ENCODE measurements at regions not wholly inside any gene's neighbourhood (a gene's known extent, or its start where the extent isn't known, plus 50 kb on each side); places are given as distances from the start of the nearest gene placed in this dataset.

- TF ChIP-seq POLR2A (IDR thresholded peaks at IDR 0.05) (no peak), CTCF (IDR thresholded peaks at IDR 0.05) (no peak)
- Histone ChIP-seq H3K27ac (no peak overlapping the region), H3K27me3 (no peaks in the 10 kb centered on the region), H3K36me3 (no peaks in the 10 kb centered on the region), H3K4me3 (no peak overlapping the region), H3K4me1 (peaks cover 0 to 6% (median 0%) of the 10 kb centered on the region in 4 donors), H3K9me3 (no peaks in the 10 kb centered on the region)
- DNase-seq = no peak
Measured at GRCh38 chr9:126144196-126144595, 182.4 kb upstream of the MVB12B start.

GRCh38 chr9:126144603-126145456, 181.8 kb upstream of the MVB12B start:
- TF ChIP-seq POLR2A (IDR thresholded peaks at IDR 0.05) = no peak
- no peak for TF ChIP-seq CTCF (IDR thresholded peaks at IDR 0.05)
- DNase-seq = peak in 1 of 3 donors; percentile 29
- Histone ChIP-seq H3K9me3 (no peaks in the 10 kb centered on the region), H3K27ac (no peak overlapping the region), H3K36me3 (no peaks in the 10 kb centered on the region), H3K4me3 (no peak overlapping the region), H3K4me1 (peaks cover 0 to 6% (median 0%) of the 10 kb centered on the region in 4 donors), H3K27me3 (no peaks in the 10 kb centered on the region)

- no peaks in the 10 kb centered on the region for H3K36me3 ChIP-seq
- no peaks in the 10 kb centered on the region for H3K27me3 ChIP-seq
- peaks cover 0 to 6% (median 0%) of the 10 kb centered on the region in 4 donors for H3K4me1 ChIP-seq
- no peak overlapping the region for H3K4me3 ChIP-seq
- peak in 1 of 3 donors; percentile 11 for DNase-seq
- no peak for TF ChIP-seq POLR2A (IDR thresholded peaks at IDR 0.05)
- TF ChIP-seq CTCF (IDR thresholded peaks at IDR 0.05) = no peak
- H3K9me3 ChIP-seq = no peaks in the 10 kb centered on the region
- no peak overlapping the region for H3K27ac ChIP-seq
Measured at GRCh38 chr9:126145887-126146253, 180.8 kb upstream of the MVB12B start.

- peak overlapping the region in 1 of 4 donors; percentile 14 for H3K27ac ChIP-seq
- no peaks in the 10 kb centered on the region for H3K27me3 ChIP-seq
- DNase-seq = peak; percentile 6 to 58 (median 49)
- H3K36me3 ChIP-seq = no peaks in the 10 kb centered on the region
- H3K9me3 ChIP-seq = no peaks in the 10 kb centered on the region
- TF ChIP-seq CTCF (IDR thresholded peaks at IDR 0.05) (peak in 4 of 6 experiments; percentile 11 to 34 (median 21)), POLR2A (IDR thresholded peaks at IDR 0.05) (no peak)
- peaks cover 0 to 10% (median 0%) of the 10 kb centered on the region in 4 donors for H3K4me1 ChIP-seq
- H3K4me3 ChIP-seq = no peak overlapping the region
Measured at GRCh38 chr9:126146254-126147145, 180.1 kb upstream of the MVB12B start.

GRCh38 chr9:126147186-126147935, 179.3 kb upstream of the MVB12B start:
- TF ChIP-seq CTCF (IDR thresholded peaks at IDR 0.05) (no peak), POLR2A (IDR thresholded peaks at IDR 0.05) (no peak)
- no peak overlapping the region for H3K4me3 ChIP-seq
- H3K27me3 ChIP-seq = no peaks in the 10 kb centered on the region
- H3K27ac ChIP-seq = no peak overlapping the region
- DNase-seq = peak in 2 of 3 donors; percentile 10 to 37
- peaks cover 0 to 17% (median 0%) of the 10 kb centered on the region in 4 donors for H3K4me1 ChIP-seq
- H3K36me3 ChIP-seq = no peaks in the 10 kb centered on the region
- H3K9me3 ChIP-seq = no peaks in the 10 kb centered on the region

Measured in Peyer's patch (tissue), 4 donors.